Gastroesophageal sphincter (tissue), 3 donors: ENCODE measurements at regions not wholly inside any gene's neighbourhood (a gene's known extent, or its start where the extent isn't known, plus 50 kb on each side); places are given as distances from the start of the nearest gene placed in this dataset.

ENCODE experiments used
- EP300 ChIP-seq: sonication (generic); formaldehyde crosslinking; IDR thresholded peaks from one replicate; pipeline ENCODE4 v1.6.1; 2017; ENCODE audit warnings: antibody characterized with exemption, mild to moderate bottlenecking
- TF ChIP-seq, protein P1 (sequence below), 4 experiments: fragments of 200-600 bp in 2 of 4; fragments of 450-650 bp in 2 of 4; sonication (generic) in 1 of 4; IDR thresholded peaks; one replicate each; pipeline ENCODE4 v1.5.1; 2017 to 2019; ENCODE audit warnings: antibody characterized with exemption in 4 of 4, mild to moderate bottlenecking in 2 of 4, moderate library complexity in 2 of 4

DNA sequence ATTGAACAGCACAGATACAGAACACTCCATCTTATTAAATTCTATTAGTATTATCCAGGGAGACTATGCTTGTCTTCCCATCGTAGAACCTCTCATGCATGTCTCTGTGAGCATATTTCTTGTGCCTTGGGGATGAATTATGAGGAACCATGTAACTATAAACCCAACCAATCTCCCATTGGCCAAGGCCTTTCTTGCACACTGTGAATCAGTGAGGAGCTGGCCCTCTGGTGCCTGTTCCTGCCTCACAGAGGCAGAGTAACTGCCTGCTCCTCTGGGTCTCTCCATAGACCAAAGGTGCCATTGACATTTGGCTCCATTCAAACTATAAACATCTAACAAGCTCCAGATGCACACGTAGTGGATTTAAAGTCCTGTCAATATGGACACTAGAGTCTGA is 190.4 kb downstream of the ENC1 start:
- TF ChIP-seq, protein P1, sequence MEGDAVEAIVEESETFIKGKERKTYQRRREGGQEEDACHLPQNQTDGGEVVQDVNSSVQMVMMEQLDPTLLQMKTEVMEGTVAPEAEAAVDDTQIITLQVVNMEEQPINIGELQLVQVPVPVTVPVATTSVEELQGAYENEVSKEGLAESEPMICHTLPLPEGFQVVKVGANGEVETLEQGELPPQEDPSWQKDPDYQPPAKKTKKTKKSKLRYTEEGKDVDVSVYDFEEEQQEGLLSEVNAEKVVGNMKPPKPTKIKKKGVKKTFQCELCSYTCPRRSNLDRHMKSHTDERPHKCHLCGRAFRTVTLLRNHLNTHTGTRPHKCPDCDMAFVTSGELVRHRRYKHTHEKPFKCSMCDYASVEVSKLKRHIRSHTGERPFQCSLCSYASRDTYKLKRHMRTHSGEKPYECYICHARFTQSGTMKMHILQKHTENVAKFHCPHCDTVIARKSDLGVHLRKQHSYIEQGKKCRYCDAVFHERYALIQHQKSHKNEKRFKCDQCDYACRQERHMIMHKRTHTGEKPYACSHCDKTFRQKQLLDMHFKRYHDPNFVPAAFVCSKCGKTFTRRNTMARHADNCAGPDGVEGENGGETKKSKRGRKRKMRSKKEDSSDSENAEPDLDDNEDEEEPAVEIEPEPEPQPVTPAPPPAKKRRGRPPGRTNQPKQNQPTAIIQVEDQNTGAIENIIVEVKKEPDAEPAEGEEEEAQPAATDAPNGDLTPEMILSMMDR (IDR thresholded peaks at IDR 0.05), result no peak
- TF ChIP-seq EP300, result no peak
